ENCODE measurements at regions not wholly inside any gene's neighbourhood (a gene's known extent, or its start where the extent isn't known, plus 50 kb on each side); places are given as distances from the start of the nearest gene placed in this dataset.

- TF ChIP-seq CTCF (IDR thresholded peaks at IDR 0.05; ENCODE audit: poor library complexity) (no peak), EZH2phosphoT487 (IDR thresholded peaks at IDR 0.05; ENCODE audit: low read depth, severe bottlenecking, unreplicated experiment) (no peak)
Observed at GRCh38 chr3:94961423-94962100, 898.7 kb downstream of the NSUN3 start.
